ENCODE measurements at regions not wholly inside any gene's neighbourhood (a gene's known extent, or its start where the extent isn't known, plus 50 kb on each side); places are given as distances from the start of the nearest gene placed in this dataset.

DNA sequence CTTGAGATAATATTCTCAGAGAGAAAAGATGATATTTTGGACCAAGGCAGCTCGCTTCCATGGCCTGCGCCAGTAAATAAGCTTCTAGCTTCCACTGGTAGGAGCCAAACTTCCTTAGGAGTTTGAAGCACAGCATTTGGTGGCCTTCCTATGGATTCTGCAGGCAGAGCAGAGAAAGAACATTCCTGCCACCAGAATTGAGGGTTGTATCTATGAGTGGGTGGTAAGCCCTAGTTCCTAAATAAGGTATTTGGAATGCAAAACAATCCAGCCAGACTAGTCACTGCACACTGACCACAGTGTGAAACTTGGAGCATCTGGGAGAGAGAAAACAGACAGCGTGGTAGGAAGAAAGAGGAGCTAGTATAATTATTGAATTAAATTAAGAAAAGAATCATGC lies 54.1 kb upstream of the BCAR3 start:
- TF ChIP-seq, protein P1, sequence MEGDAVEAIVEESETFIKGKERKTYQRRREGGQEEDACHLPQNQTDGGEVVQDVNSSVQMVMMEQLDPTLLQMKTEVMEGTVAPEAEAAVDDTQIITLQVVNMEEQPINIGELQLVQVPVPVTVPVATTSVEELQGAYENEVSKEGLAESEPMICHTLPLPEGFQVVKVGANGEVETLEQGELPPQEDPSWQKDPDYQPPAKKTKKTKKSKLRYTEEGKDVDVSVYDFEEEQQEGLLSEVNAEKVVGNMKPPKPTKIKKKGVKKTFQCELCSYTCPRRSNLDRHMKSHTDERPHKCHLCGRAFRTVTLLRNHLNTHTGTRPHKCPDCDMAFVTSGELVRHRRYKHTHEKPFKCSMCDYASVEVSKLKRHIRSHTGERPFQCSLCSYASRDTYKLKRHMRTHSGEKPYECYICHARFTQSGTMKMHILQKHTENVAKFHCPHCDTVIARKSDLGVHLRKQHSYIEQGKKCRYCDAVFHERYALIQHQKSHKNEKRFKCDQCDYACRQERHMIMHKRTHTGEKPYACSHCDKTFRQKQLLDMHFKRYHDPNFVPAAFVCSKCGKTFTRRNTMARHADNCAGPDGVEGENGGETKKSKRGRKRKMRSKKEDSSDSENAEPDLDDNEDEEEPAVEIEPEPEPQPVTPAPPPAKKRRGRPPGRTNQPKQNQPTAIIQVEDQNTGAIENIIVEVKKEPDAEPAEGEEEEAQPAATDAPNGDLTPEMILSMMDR (IDR thresholded peaks at IDR 0.05; ENCODE audit: insufficient read depth, low read depth, low read length): peak; percentile 59
- TF ChIP-seq EZH2 (IDR thresholded peaks at IDR 0.05; ENCODE audit: insufficient read depth, low read length): no peak
